ENCODE measurements at regions not wholly inside any gene's neighbourhood (a gene's known extent, or its start where the extent isn't known, plus 50 kb on each side); places are given as distances from the start of the nearest gene placed in this dataset.

- BruUV-seq (replicated peaks) = no TSS peak
- DNase-seq = no peak
- Histone ChIP-seq H3K27me3 (ENCODE audit: control insufficient read depth, insufficient read depth, low read length) (no peaks in the 10 kb centered on the region), H2AFZ (replicated peaks; ENCODE audit: low read length, poor library complexity) (no peak overlapping the region), H3K56ac (ENCODE audit: extremely low read depth, insufficient read depth, low read length) (no peak overlapping the region), H2BK15ac (ENCODE audit: low read depth, low read length) (no peak overlapping the region), H2BK120ac (ENCODE audit: low read depth, low read length) (no peak overlapping the region), H3K9ac (ENCODE audit: low read depth, low read length) (no peak overlapping the region), H4K20me1 (ENCODE audit: insufficient read depth, low read length) (no peaks in the 10 kb centered on the region), H2BK20ac (ENCODE audit: low read depth, low read length) (no peak overlapping the region), H3K4me3 (ENCODE audit: insufficient read depth, low read depth, low read length) (no peak overlapping the region), H3K9me1 (ENCODE audit: insufficient read depth, low read length) (no peaks in the 10 kb centered on the region), H3K4ac (ENCODE audit: low read depth, low read length) (no peak overlapping the region), H3K14ac (replicated peaks; ENCODE audit: low read depth, low read length) (no peak overlapping the region), H4K91ac (ENCODE audit: insufficient read depth, low read depth, low read length) (no peak overlapping the region), H3K27ac (ENCODE audit: insufficient read depth, low read length) (no peak overlapping the region), H2AK5ac (ENCODE audit: low read depth, low read length) (no peak overlapping the region), H4K8ac (ENCODE audit: low read depth in 2 of 2, low read length in 2 of 2) (no peak overlapping the region), H3K23ac (ENCODE audit: low read depth, low read length) (no peak overlapping the region), H3K36me3 (ENCODE audit: control insufficient read depth, insufficient read depth, low read length) (no peaks in the 10 kb centered on the region), H3K79me1 (ENCODE audit: low read depth in 1 of 2, low read length in 2 of 2) (no peaks in the 10 kb centered on the region), H3K9me3 (ENCODE audit: control insufficient read depth, insufficient read depth, low read length) (peaks cover 6% of the 10 kb centered on the region), H3K4me1 (ENCODE audit: control insufficient read depth, insufficient read depth, low read length) (no peaks in the 10 kb centered on the region), H3K4me2 (ENCODE audit: low read depth, low read length) (no peak overlapping the region), H2AK9ac (replicated peaks; ENCODE audit: low read depth, low read length, poor library complexity) (no peak overlapping the region), H2BK5ac (ENCODE audit: low read depth, low read length, poor library complexity, severe bottlenecking) (no peak overlapping the region), H3K18ac (ENCODE audit: low read depth, low read length) (no peak overlapping the region), H4K5ac (ENCODE audit: low read depth, low read length) (no peak overlapping the region)
- CTCF ChIA-PET = no interaction called here
- in situ Hi-C loops (cut with MboI; ENCODE audit: low sequenced_read_pairs) = no loop called here
- POLR2A ChIA-PET (ENCODE audit: unreplicated experiment) = no interaction called here
- TF ChIP-seq CEBPB (IDR thresholded peaks at IDR 0.05; ENCODE audit: low read depth, low read length) (no peak), RFX5 (IDR thresholded peaks at IDR 0.05; ENCODE audit: low read depth, low read length) (no peak), FOS (IDR thresholded peaks at IDR 0.05; ENCODE audit: low read depth, low read length) (no peak), MAZ (IDR thresholded peaks at IDR 0.05; ENCODE audit: borderline replicate concordance, low read depth, low read length) (no peak), SMC3 (IDR thresholded peaks at IDR 0.05; ENCODE audit: low read depth, low read length) (no peak), NFE2L2 (IDR thresholded peaks at IDR 0.05; ENCODE audit: low read depth, low read length) (no peak), CHD1 (IDR thresholded peaks at IDR 0.05; ENCODE audit: low read depth, low read length) (no peak), RCOR1 (IDR thresholded peaks at IDR 0.05; ENCODE audit: insufficient replicate concordance, low read length) (no peak), ELK1 (IDR thresholded peaks at IDR 0.05; ENCODE audit: borderline replicate concordance, low read depth, low read length) (no peak)
- ATAC-seq (ENCODE audit: low read depth) = no peak
- dilution Hi-C loops (cut with HindIII; ENCODE audit: low sequenced_read_pairs, unreplicated experiment) = no loop called here
- intact Hi-C loops (cut with micrococcal nuclease) = no loop called here
- WGBS, 2 experiments (ENCODE audit: extremely low coverage in 2 of 2, insufficient read length in 1 of 2) = no CpG with 5 or more reads among the region's 1 CpG
Observed at GRCh38 chr7:138243836-138244235, 167.6 kb downstream of the AKR1D1 start.

Data from IMR-90 (cell line).